ENCODE measurements at regions not wholly inside any gene's neighbourhood (a gene's known extent, or its start where the extent isn't known, plus 50 kb on each side); places are given as distances from the start of the nearest gene placed in this dataset.

DNA sequence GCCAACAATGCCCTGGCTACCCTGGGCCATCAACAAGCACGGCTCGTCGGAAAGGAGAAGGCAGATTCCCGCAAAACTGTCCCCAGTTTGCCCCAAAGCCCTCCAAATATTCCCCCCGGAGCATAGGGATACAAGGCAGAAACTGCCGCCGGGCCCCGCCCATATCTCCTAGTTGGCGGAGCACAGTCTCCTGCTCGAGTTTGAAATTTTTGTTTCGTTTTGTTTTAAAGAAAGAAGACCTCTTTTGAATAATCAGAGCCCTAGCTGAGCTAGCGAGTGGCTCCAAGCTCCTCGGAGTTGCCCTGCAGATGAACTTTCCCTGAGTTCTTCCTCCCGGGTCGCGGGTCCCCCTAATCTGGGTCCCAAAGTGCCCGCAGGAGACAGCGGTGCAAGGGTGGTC, 138.1 kb upstream of the ZIC3 start:
- Histone ChIP-seq H3K4me1 (ENCODE audit: control insufficient read depth in 1 of 2, insufficient read depth in 2 of 2, low read length in 2 of 2) (peaks cover 0 to 19% of the 10 kb centered on the region in 2 donors), H3K27ac (ENCODE audit: low read depth in 1 of 2, low read length in 2 of 2) (no peak overlapping the region), H3K27me3 (ENCODE audit: control insufficient read depth in 2 of 2, insufficient read depth in 2 of 2, low read length in 2 of 2) (peaks cover 63 to 81% of the 10 kb centered on the region in 2 donors), H3K4me2 (replicated peaks; ENCODE audit: extremely low read depth, low read length, poor library complexity, severe bottlenecking) (peak overlapping the region; percentile 85), H4K20me1 (ENCODE audit: insufficient read depth, low read length) (no peaks in the 10 kb centered on the region), H3K9me3 (replicated peaks in 1 of 2; ENCODE audit: control insufficient read depth in 1 of 2, insufficient read depth in 1 of 2, low read length in 2 of 2) (peaks cover 3 to 20% of the 10 kb centered on the region in 2 donors), H3K79me2 (ENCODE audit: insufficient read depth, low read length) (no peaks in the 10 kb centered on the region), H2AFZ (ENCODE audit: insufficient read depth, low read depth, low read length, poor library complexity, severe bottlenecking) (peak overlapping the region; percentile 50), H3K36me3 (replicated peaks in 1 of 2; ENCODE audit: control insufficient read depth in 1 of 2, insufficient read depth in 2 of 2, low read length in 2 of 2) (no peaks in the 10 kb centered on the region), H3K4me3 (replicated peaks in 1 of 3; ENCODE audit: low read depth in 2 of 3, low read length in 3 of 3) (peak overlapping the region; percentile 37 to 76 (median 46)), H3K9ac (ENCODE audit: insufficient read depth, low read length, poor library complexity, severe bottlenecking) (peak overlapping the region; percentile 40)
- H3K4me1 Mint-ChIP-seq = peaks cover 14% of the 10 kb centered on the region
- DNase-seq = no peak
- peak overlapping the region; percentile 82 to 91 for H3K4me3 Mint-ChIP-seq
- 0% methylated on average over 7 of the region's 18 CpGs for WGBS (ENCODE audit: insufficient coverage)
- intact Hi-C loops (cut with micrococcal nuclease) = no loop called here
- no peak overlapping the region for H3K27ac Mint-ChIP-seq
- peaks cover 3 to 4% of the 10 kb centered on the region in 2 donors for H3K36me3 Mint-ChIP-seq
- H3K9me3 Mint-ChIP-seq = peaks cover 0 to 38% (median 23%) of the 10 kb centered on the region in 7 donors
- peaks cover 64 to 87% (median 77%) of the 10 kb centered on the region in 3 donors for H3K27me3 Mint-ChIP-seq (ENCODE audit: low read depth in 3 of 3)
- TF ChIP-seq, protein P1, sequence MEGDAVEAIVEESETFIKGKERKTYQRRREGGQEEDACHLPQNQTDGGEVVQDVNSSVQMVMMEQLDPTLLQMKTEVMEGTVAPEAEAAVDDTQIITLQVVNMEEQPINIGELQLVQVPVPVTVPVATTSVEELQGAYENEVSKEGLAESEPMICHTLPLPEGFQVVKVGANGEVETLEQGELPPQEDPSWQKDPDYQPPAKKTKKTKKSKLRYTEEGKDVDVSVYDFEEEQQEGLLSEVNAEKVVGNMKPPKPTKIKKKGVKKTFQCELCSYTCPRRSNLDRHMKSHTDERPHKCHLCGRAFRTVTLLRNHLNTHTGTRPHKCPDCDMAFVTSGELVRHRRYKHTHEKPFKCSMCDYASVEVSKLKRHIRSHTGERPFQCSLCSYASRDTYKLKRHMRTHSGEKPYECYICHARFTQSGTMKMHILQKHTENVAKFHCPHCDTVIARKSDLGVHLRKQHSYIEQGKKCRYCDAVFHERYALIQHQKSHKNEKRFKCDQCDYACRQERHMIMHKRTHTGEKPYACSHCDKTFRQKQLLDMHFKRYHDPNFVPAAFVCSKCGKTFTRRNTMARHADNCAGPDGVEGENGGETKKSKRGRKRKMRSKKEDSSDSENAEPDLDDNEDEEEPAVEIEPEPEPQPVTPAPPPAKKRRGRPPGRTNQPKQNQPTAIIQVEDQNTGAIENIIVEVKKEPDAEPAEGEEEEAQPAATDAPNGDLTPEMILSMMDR (IDR thresholded peaks at IDR 0.05) = no peak

DNA sequence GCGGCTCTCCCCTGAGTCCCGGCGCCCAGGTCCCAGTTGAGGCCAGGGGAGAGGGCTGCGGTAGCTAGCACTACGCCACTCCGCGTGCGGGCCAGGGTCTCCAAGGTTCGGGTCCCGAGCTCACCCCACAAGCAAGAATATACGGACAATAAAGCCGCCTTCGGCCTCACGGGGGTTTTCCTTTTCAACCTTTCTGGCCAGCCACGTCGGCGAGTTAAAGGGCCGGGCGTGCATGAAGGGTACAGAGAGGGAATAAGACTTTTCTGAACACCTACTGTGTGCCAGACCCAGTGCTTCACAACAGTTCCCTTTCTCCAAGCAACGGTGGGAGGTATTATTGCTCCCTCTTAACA, 138.5 kb upstream of the ZIC3 start:
- Histone ChIP-seq H3K79me2 (ENCODE audit: insufficient read depth, low read length) (no peaks in the 10 kb centered on the region), H3K36me3 (replicated peaks in 1 of 2; ENCODE audit: control insufficient read depth in 1 of 2, insufficient read depth in 2 of 2, low read length in 2 of 2) (no peaks in the 10 kb centered on the region), H3K27ac (ENCODE audit: low read depth in 1 of 2, low read length in 2 of 2) (no peak overlapping the region), H4K20me1 (ENCODE audit: insufficient read depth, low read length) (no peaks in the 10 kb centered on the region), H3K4me1 (ENCODE audit: control insufficient read depth in 1 of 2, insufficient read depth in 2 of 2, low read length in 2 of 2) (peaks cover 0 to 19% of the 10 kb centered on the region in 2 donors), H3K4me2 (replicated peaks; ENCODE audit: extremely low read depth, low read length, poor library complexity, severe bottlenecking) (peak overlapping the region; percentile 85), H2AFZ (ENCODE audit: insufficient read depth, low read depth, low read length, poor library complexity, severe bottlenecking) (no peak overlapping the region), H3K4me3 (replicated peaks in 1 of 3; ENCODE audit: low read depth in 2 of 3, low read length in 3 of 3) (peak overlapping the region in 2 of 3 experiments; percentile 37 to 76), H3K9ac (ENCODE audit: insufficient read depth, low read length, poor library complexity, severe bottlenecking) (no peak overlapping the region), H3K27me3 (ENCODE audit: control insufficient read depth in 2 of 2, insufficient read depth in 2 of 2, low read length in 2 of 2) (peaks cover 65 to 86% of the 10 kb centered on the region in 2 donors), H3K9me3 (replicated peaks in 1 of 2; ENCODE audit: control insufficient read depth in 1 of 2, insufficient read depth in 1 of 2, low read length in 2 of 2) (peaks cover 3 to 20% of the 10 kb centered on the region in 2 donors)
- DNase-seq = no peak
- H3K9me3 Mint-ChIP-seq = peaks cover 0 to 38% (median 23%) of the 10 kb centered on the region in 7 donors
- H3K36me3 Mint-ChIP-seq = peaks cover 3 to 4% of the 10 kb centered on the region in 2 donors
- H3K4me1 Mint-ChIP-seq = peaks cover 14% of the 10 kb centered on the region
- peaks cover 66 to 87% (median 79%) of the 10 kb centered on the region in 3 donors for H3K27me3 Mint-ChIP-seq (ENCODE audit: low read depth in 3 of 3)
- H3K27ac Mint-ChIP-seq = no peak overlapping the region
- intact Hi-C loops (cut with micrococcal nuclease) = no loop called here
- TF ChIP-seq, protein P1 (IDR thresholded peaks at IDR 0.05) = no peak
- 8% methylated on average over 5 of the region's 20 CpGs for WGBS (ENCODE audit: insufficient coverage)
- H3K4me3 Mint-ChIP-seq = peak overlapping the region; percentile 82 to 91
